H1 (cell line): ENCODE measurements at regions not wholly inside any gene's neighbourhood (a gene's known extent, or its start where the extent isn't known, plus 50 kb on each side); places are given as distances from the start of the nearest gene placed in this dataset.

Experiments used
- CTCF ChIA-PET: fragments of 300-600 bp; sonication (Branson Sonifier 250); formaldehyde crosslinking; loops from one replicate; lab custom pipeline; 2021; ENCODE audit not compliant: partially characterized antibody; lab: Charles Lee
- POLR2A ChIA-PET: fragments of 300-600 bp; sonication (Branson Sonifier 250); formaldehyde crosslinking; loops from one replicate; lab custom pipeline; 2021; ENCODE audit warnings: inconsistent platforms; ENCODE audit not compliant: partially characterized antibody; lab: Charles Lee
- DNase-seq, 2 experiments: peaks; one replicate each; pipeline versions ENCODE4 v3.0.0 to v3.0.0-alpha.2; 2010 to 2022; ENCODE audit warnings: low spot score in 2 of 2, low read depth in 1 of 2, mixed read lengths in 1 of 2
- FAIRE-seq: peaks from 2 replicates; lab custom pipeline; 2011; peaks lifted over from hg19 to GRCh38; lab: Jason Lieb, UNC
- H2AFZ ChIP-seq: 2 replicates; pipeline ENCODE4 v1.8.1; 2012; ENCODE audit warnings: low read length, inconsistent platforms
- H2AK5ac ChIP-seq: 2 replicates; pipeline ENCODE4 v1.6.1; 2013; ENCODE audit warnings: low read depth, low read length
- H2BK120ac ChIP-seq: replicated peaks from 2 replicates; pipeline ENCODE3; 2013; ENCODE audit warnings: low read depth, low read length, inconsistent platforms
- H2BK12ac ChIP-seq: 2 replicates; pipeline ENCODE4 v1.6.1; 2013; ENCODE audit warnings: low read depth, low read length
- H2BK15ac ChIP-seq: 2 replicates; pipeline ENCODE4 v1.6.1; 2013; ENCODE audit warnings: low read length
- H2BK20ac ChIP-seq: 2 replicates; pipeline ENCODE4 v1.6.1; 2013; ENCODE audit warnings: low read length
- H2BK5ac ChIP-seq: 2 replicates; pipeline ENCODE4 v1.6.1; 2013; ENCODE audit warnings: low read depth, low read length
- H3K14ac ChIP-seq: 2 replicates; pipeline ENCODE4 v1.6.1; 2013; ENCODE audit warnings: inconsistent platforms; ENCODE audit not compliant: insufficient read length
- H3K18ac ChIP-seq: 2 replicates; pipeline ENCODE4 v1.6.1; 2013; ENCODE audit warnings: low read length; ENCODE audit errors: extremely low read depth
- H3K23ac ChIP-seq: 2 replicates; pipeline ENCODE4 v1.6.1; 2013; ENCODE audit warnings: inconsistent platforms; ENCODE audit not compliant: insufficient read length
- H3K23me2 ChIP-seq: 2 replicates; pipeline ENCODE4 v1.6.1; 2013; ENCODE audit warnings: low read depth, low read length
- H3K27ac ChIP-seq: 2 replicates; pipeline ENCODE4 v1.6.1; 2011; ENCODE audit warnings: low read depth, low read length, inconsistent platforms
- H3K27me3 ChIP-seq, 4 experiments: replicated peaks in 1 of 4; 1 replicate in 1 of 4; 2 replicates in 3 of 4; pipeline versions ENCODE4 v1.6.1 to v1.8.1; 2011 to 2013; ENCODE audit warnings: low read length in 3 of 4, mild to moderate bottlenecking in 3 of 4, inconsistent platforms in 2 of 4, mixed read lengths in 2 of 4, moderate library complexity in 1 of 4; ENCODE audit not compliant: control insufficient read depth in 3 of 4, insufficient read depth in 3 of 4; ENCODE audit errors: extremely low read depth in 1 of 4
- H3K36me3 ChIP-seq, 4 experiments: 2 replicates each; pipeline versions ENCODE4 v1.6.1 to v1.8.1; 2011 to 2013; ENCODE audit warnings: mild to moderate bottlenecking in 4 of 4, low read length in 3 of 4, moderate library complexity in 2 of 4, control low read depth in 1 of 4, inconsistent platforms in 1 of 4; ENCODE audit not compliant: insufficient read depth in 4 of 4, control insufficient read depth in 2 of 4
- H3K4ac ChIP-seq: replicated peaks from 2 replicates; pipeline ENCODE3; 2013; ENCODE audit warnings: low read length, low read depth, mixed read lengths, inconsistent platforms; ENCODE audit not compliant: insufficient read length
- H3K4me1 ChIP-seq, 4 experiments: replicated peaks in 1 of 4; 1 replicate in 1 of 4; 2 replicates in 3 of 4; pipeline versions ENCODE4 v1.6.1 to v1.8.1; 2011 to 2013; ENCODE audit warnings: low read length in 3 of 4, inconsistent platforms in 2 of 4, mixed read lengths in 1 of 4; ENCODE audit not compliant: insufficient read depth in 4 of 4, control insufficient read depth in 3 of 4
- H3K4me2 ChIP-seq, 2 experiments: 2 replicates each; pipeline versions ENCODE4 v1.6.1 to v1.8.1; 2011 to 2013; ENCODE audit warnings: low read depth in 2 of 2, low read length in 2 of 2, control low read depth in 1 of 2, inconsistent platforms in 1 of 2, mild to moderate bottlenecking in 1 of 2; ENCODE audit not compliant: insufficient read depth in 1 of 2
- H3K4me3 ChIP-seq, 4 experiments: fragments of 200-600, 300-600 bp in 1 of 4; sonication (generic), shearing (Covaris generic), sonication (Bioruptor Twin) in 1 of 4; 2 replicates each; pipeline versions ENCODE4 v1.5.1 to v1.8.1; 2011 to 2016; ENCODE audit warnings: low read length in 4 of 4, low read depth in 3 of 4, control low read depth in 2 of 4, inconsistent platforms in 2 of 4, mild to moderate bottlenecking in 2 of 4, mixed read lengths in 1 of 4, moderate library complexity in 1 of 4; ENCODE audit not compliant: insufficient read depth in 2 of 4; ENCODE audit errors: extremely low read depth in 1 of 4
- H3K56ac ChIP-seq: replicated peaks from 2 replicates; pipeline ENCODE3; 2013; ENCODE audit warnings: low read depth, mild to moderate bottlenecking, mixed read lengths, low read length, inconsistent platforms; ENCODE audit not compliant: insufficient read length
- H3K79me1 ChIP-seq: 2 replicates; pipeline ENCODE4 v1.6.1; 2013; ENCODE audit warnings: low read depth, low read length, control low read depth
- H3K79me2 ChIP-seq, 2 experiments: 2 replicates each; pipeline versions ENCODE4 v1.6.1 to v1.8.1; 2012 to 2013; ENCODE audit warnings: low read length in 2 of 2, mild to moderate bottlenecking in 2 of 2, inconsistent platforms in 1 of 2; ENCODE audit not compliant: insufficient read depth in 2 of 2, control insufficient read depth in 1 of 2
- H3K9ac ChIP-seq, 4 experiments: replicated peaks in 1 of 4; 1 replicate in 1 of 4; 2 replicates in 3 of 4; pipeline versions ENCODE4 v1.6.1 to v1.8.1; 2011 to 2013; ENCODE audit warnings: low read depth in 3 of 4, low read length in 3 of 4, control low read depth in 2 of 4, mild to moderate bottlenecking in 2 of 4, moderate library complexity in 2 of 4, inconsistent platforms in 1 of 4; ENCODE audit errors: extremely low read depth in 1 of 4
- H3K9me3 ChIP-seq, 2 experiments: 2 replicates each; pipeline versions ENCODE4 v1.6.1 to v1.8.1; 2012 to 2013; ENCODE audit warnings: mild to moderate bottlenecking in 2 of 2, moderate library complexity in 2 of 2, control low read depth in 1 of 2, inconsistent platforms in 1 of 2, low read depth in 1 of 2, low read length in 1 of 2, mixed read lengths in 1 of 2; ENCODE audit not compliant: insufficient read depth in 2 of 2
- H4K20me1 ChIP-seq, 2 experiments: replicated peaks in 1 of 2; 2 replicates each; pipeline versions ENCODE3 to v1.8.1; 2011 to 2013; ENCODE audit warnings: inconsistent platforms in 2 of 2, low read length in 2 of 2, mild to moderate bottlenecking in 1 of 2; ENCODE audit not compliant: insufficient read depth in 2 of 2, control insufficient read depth in 1 of 2
- H4K5ac ChIP-seq: 2 replicates; pipeline ENCODE4 v1.6.1; 2013; ENCODE audit warnings: low read length, low read depth, mixed read lengths, inconsistent platforms; ENCODE audit not compliant: insufficient read length
- H4K8ac ChIP-seq: 2 replicates; pipeline ENCODE4 v1.8.0; 2013; ENCODE audit warnings: mild to moderate bottlenecking, moderate library complexity, low read length, inconsistent platforms; ENCODE audit not compliant: insufficient read depth; ENCODE audit errors: extremely low read depth
- H4K91ac ChIP-seq: replicated peaks from 2 replicates; pipeline ENCODE3; 2013; ENCODE audit warnings: low read length, mixed read lengths, inconsistent platforms; ENCODE audit not compliant: insufficient read length
- CTBP2 ChIP-seq: IDR thresholded peaks from 2 replicates; pipeline ENCODE4 v1.7.0; 2011; ENCODE audit warnings: borderline replicate concordance, mild to moderate bottlenecking, moderate library complexity, mixed read lengths, low read length; ENCODE audit not compliant: insufficient read depth, insufficient read length
- EGR1 ChIP-seq: IDR thresholded peaks from 2 replicates; pipeline ENCODE4 v1.6.1; 2011; ENCODE audit warnings: low read depth, low read length, borderline replicate concordance
- NANOG ChIP-seq: IDR thresholded peaks from 2 replicates; pipeline ENCODE4 v1.6.1; 2011; ENCODE audit warnings: low read length, low read depth, mild to moderate bottlenecking, inconsistent platforms; ENCODE audit not compliant: insufficient read depth, poor library complexity, severe bottlenecking
- SIRT6 ChIP-seq: IDR thresholded peaks from one replicate; pipeline ENCODE4 v1.7.1; 2012; ENCODE audit warnings: low read length, inconsistent platforms
- WGBS, 2 experiments: shearing (Covaris generic) in 1 of 2; methylation state at CpG; one replicate each; pipeline versions ENCODE4 v1.1.6 to v1.1.7; 2013 to 2015; ENCODE audit warnings: low lambda C conversion rate in 2 of 2, mixed read lengths in 2 of 2, inconsistent platforms in 1 of 2, low coverage in 1 of 2, missing lambda C conversion rate in 1 of 2; ENCODE audit not compliant: insufficient replicate concordance in 2 of 2, insufficient coverage in 1 of 2, insufficient read length in 1 of 2; ENCODE audit errors: extremely low coverage in 1 of 2, missing lambda C conversion rate in 1 of 2; 5-methylcytosine and 5-hydroxymethylcytosine counted together

GRCh38 chr13:111461445-111462149, 141.2 kb downstream of the TEX29 start:
- ChIA-PET POLR2A (no interaction called here), CTCF (interaction anchor here (1.0 to 4.5 kb wide), 3 partner anchors 12 to 56 kb away, joined by 4 to 18 read pairs (median 6); no protein-coding TSS in a partner anchor)
- no peaks in the 10 kb centered on the region for H3K23me2 ChIP-seq
- H3K4me1 ChIP-seq, result peaks cover 0 to 2% (median under 1%) of the 10 kb centered on the region in 4 experiments; a peak in 2 of 7 replicates
- no peak overlapping the region for H3K56ac ChIP-seq
- H3K79me1 ChIP-seq, result no peaks in the 10 kb centered on the region
- H2BK120ac ChIP-seq, result no peak overlapping the region
- peaks cover 0 to 4% of the 10 kb centered on the region in 2 experiments; a peak in 2 of 4 replicates for H3K9me3 ChIP-seq
- no peak overlapping the region for H4K8ac ChIP-seq
- WGBS, 2 experiments, result 85% methylated on average over 11 of the region's 15 CpGs; no CpG with 5 or more reads in 1 of the 2 experiments
- H3K4me2 ChIP-seq, result no peak overlapping the region
- no peak overlapping the region for H3K18ac ChIP-seq
- FAIRE-seq (no peak), DNase-seq (peak in 1 of 2 experiments; percentile 35)
- no peak overlapping the region for H2AFZ ChIP-seq
- no peak overlapping the region for H2AK5ac ChIP-seq
- H3K27me3 ChIP-seq, result no peaks in the 10 kb centered on the region
- H3K4me3 ChIP-seq, result no peak overlapping the region
- H2BK5ac ChIP-seq, result no peak overlapping the region
- no peak overlapping the region for H3K9ac ChIP-seq
- no peak overlapping the region for H3K4ac ChIP-seq
- no peak overlapping the region for H2BK15ac ChIP-seq
- H3K27ac ChIP-seq, result no peak overlapping the region
- H3K23ac ChIP-seq, result no peak overlapping the region
- no peaks in the 10 kb centered on the region for H3K79me2 ChIP-seq
- 0 out of 2 replicates have a peak overlapping the region, but pooled peaks have one; percentile 19 for H2BK12ac ChIP-seq
- H4K5ac ChIP-seq, result no peak overlapping the region
- H4K91ac ChIP-seq, result peak overlapping the region; percentile 10
- no peak overlapping the region for H3K14ac ChIP-seq
- no peaks in the 10 kb centered on the region for H4K20me1 ChIP-seq
- TF ChIP-seq NANOG (no peak), CTBP2 (no peak), EGR1 (no peak), SIRT6 (no peak)
- no peak overlapping the region for H2BK20ac ChIP-seq
- no peaks in the 10 kb centered on the region for H3K36me3 ChIP-seq
